GM10248 (cell line): ENCODE measurements at regions not wholly inside any gene's neighbourhood (a gene's known extent, or its start where the extent isn't known, plus 50 kb on each side); places are given as distances from the start of the nearest gene placed in this dataset.

Source experiments
- CTCF ChIA-PET: fragments of 300-600 bp; sonication (Branson Sonifier 250); formaldehyde crosslinking; extraction: SDS; loops from one replicate; lab custom pipeline; 2021; ENCODE audit warnings: antibody characterized with exemption; lab: Yijun Ruan, JAX
- POLR2A ChIA-PET: fragments of 350-650 bp; sonication (Branson Sonifier 250); formaldehyde crosslinking; extraction: SDS; loops from one replicate; lab custom pipeline; 2020; ENCODE audit warnings: antibody characterized with exemption; lab: Yijun Ruan, JAX
- DNase-seq: peaks from one replicate; pipeline ENCODE4 v3.0.0; 2012; ENCODE audit errors: extremely low spot score
- CTCF ChIP-seq: IDR thresholded peaks from 2 replicates; pipeline ENCODE4 v1.5.1; 2012; ENCODE audit warnings: mild to moderate bottlenecking, low read depth; ENCODE audit errors: extremely low read depth, missing control alignments, control extremely low read depth

GRCh38 chr5:111645303-111645838, 111.6 kb downstream of the NREP start:
- POLR2A ChIA-PET = no interaction called here
- no peak for TF ChIP-seq CTCF
- no peak for DNase-seq
- CTCF ChIA-PET = interaction anchor here (2.0 kb wide), 1 partner anchor 11 kb away, joined by 5 read pairs; no protein-coding TSS in a partner anchor

- ChIA-PET CTCF (interaction anchor here (2.0 kb wide), 1 partner anchor 9 kb away, joined by 5 read pairs; no protein-coding TSS in a partner anchor), POLR2A (no interaction called here)
- TF ChIP-seq CTCF = no peak
- no peak for DNase-seq
Measured at GRCh38 chr5:111643499-111643898, 113.5 kb downstream of the NREP start.

- TF ChIP-seq CTCF = no peak
- ChIA-PET CTCF (no interaction called here), POLR2A (no interaction called here)
- no peak for DNase-seq
Measured at GRCh38 chr5:111641533-111642233, 115.3 kb downstream of the NREP start.

GRCh38 chr5:111639912-111640311, 117.1 kb downstream of the NREP start:
- ChIA-PET CTCF (no interaction called here), POLR2A (no interaction called here)
- TF ChIP-seq CTCF = no peak
- no peak for DNase-seq

GRCh38 chr5:111636736-111637135, 120.3 kb downstream of the NREP start:
- no peak for TF ChIP-seq CTCF
- POLR2A ChIA-PET = no interaction called here
- DNase-seq = no peak
- CTCF ChIA-PET = interaction anchor here (1.1 to 1.2 kb wide), 2 partner anchors 33 to 105 kb away, joined by 3 read pairs; no protein-coding TSS in a partner anchor

- CTCF ChIA-PET = no interaction called here
- DNase-seq = no peak
- no peak for TF ChIP-seq CTCF
- POLR2A ChIA-PET = no interaction called here
Measured at GRCh38 chr5:111635916-111636570, 121.0 kb downstream of the NREP start.
